ENCODE measurements at regions not wholly inside any gene's neighbourhood (a gene's known extent, or its start where the extent isn't known, plus 50 kb on each side); places are given as distances from the start of the nearest gene placed in this dataset.

- no peak overlapping the region for H3K4me3 ChIP-seq (ENCODE audit: low read length)
- DNase-seq (ENCODE audit: low read depth) = no peak
Measured at GRCh38 chr3:4228295-4228694, 74.9 kb upstream of the SETMAR start.

GRCh38 chr3:4231041-4231440 lies 72.1 kb upstream of the SETMAR start:
- DNase-seq (ENCODE audit: low read depth) = no peak
- TF ChIP-seq CTCF (conservative IDR thresholded peaks at IDR 0.05; ENCODE audit: low read length) = no peak
- no peak overlapping the region for H3K4me3 ChIP-seq (ENCODE audit: low read length)

More at GRCh38 chr3:4228295-4228694, 74.9 kb upstream of the SETMAR start:
- TF ChIP-seq CTCF (conservative IDR thresholded peaks at IDR 0.05; ENCODE audit: low read length) = no peak

- H3K4me3 ChIP-seq (ENCODE audit: low read length) = no peak overlapping the region
- no peak for TF ChIP-seq CTCF (conservative IDR thresholded peaks at IDR 0.05; ENCODE audit: low read length)
- DNase-seq (ENCODE audit: low read depth) = no peak
Measured at GRCh38 chr3:4232798-4233197, 70.4 kb upstream of the SETMAR start.

DNA sequence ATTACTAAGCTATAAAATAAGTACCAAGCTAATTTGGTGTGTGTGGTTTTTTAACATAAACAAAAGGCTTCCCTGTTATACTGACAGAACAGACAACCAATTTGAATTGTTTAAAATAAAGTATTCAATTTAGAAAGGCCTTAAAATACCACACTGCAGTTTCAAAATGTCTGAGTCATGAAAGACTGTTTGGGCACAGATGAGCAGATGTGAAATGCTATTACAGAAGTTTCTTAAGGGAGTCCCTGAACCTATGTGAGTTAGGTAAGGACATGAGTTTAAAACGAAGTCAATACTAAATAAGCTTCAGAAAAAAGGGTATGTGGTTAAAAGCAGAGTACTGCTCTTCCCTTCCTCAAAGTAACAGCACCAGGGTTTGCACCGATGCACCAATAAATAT lies 69.7 kb upstream of the SETMAR start:
- DNase-seq (ENCODE audit: low read depth) = no peak
- H3K4me3 ChIP-seq (ENCODE audit: low read length) = no peak overlapping the region
- no peak for TF ChIP-seq CTCF (conservative IDR thresholded peaks at IDR 0.05; ENCODE audit: low read length)

GRCh38 chr3:4234889-4235288 lies 68.3 kb upstream of the SETMAR start:
- TF ChIP-seq CTCF (conservative IDR thresholded peaks at IDR 0.05; ENCODE audit: low read length) = no peak
- DNase-seq (ENCODE audit: low read depth) = no peak
- no peak overlapping the region for H3K4me3 ChIP-seq (ENCODE audit: low read length)

GRCh38 chr3:4235690-4236089 lies 67.5 kb upstream of the SETMAR start:
- H3K4me3 ChIP-seq (ENCODE audit: low read length) = no peak overlapping the region
- TF ChIP-seq CTCF (conservative IDR thresholded peaks at IDR 0.05; ENCODE audit: low read length) = no peak
- no peak for DNase-seq (ENCODE audit: low read depth)

GRCh38 chr3:4241595-4242170 lies 61.5 kb upstream of the SETMAR start:
- no peak for TF ChIP-seq CTCF (conservative IDR thresholded peaks at IDR 0.05; ENCODE audit: low read length)
- no peak for DNase-seq (ENCODE audit: low read depth)
- H3K4me3 ChIP-seq (ENCODE audit: low read length) = no peak overlapping the region

All from AG10803 (cell line).